GM12865 (cell line): ENCODE measurements at regions not wholly inside any gene's neighbourhood (a gene's known extent, or its start where the extent isn't known, plus 50 kb on each side); places are given as distances from the start of the nearest gene placed in this dataset.
A peak's percentile ranks its signal among the peaks of the same experiment; 100 is the strongest.

Experiments
- DNase-seq: peaks from one replicate; pipeline ENCODE4 v3.0.0; 2010; ENCODE audit warnings: low read depth
- H3K4me3 ChIP-seq: 2 replicates; pipeline ENCODE4 v1.5.1; 2011; ENCODE audit warnings: mild to moderate bottlenecking, low read depth, low read length, control low read depth
- TF ChIP-seq, protein P1 (sequence below): IDR thresholded peaks from 2 replicates; pipeline ENCODE4 v1.5.1; 2011; ENCODE audit warnings: low read length, control low read depth, low read depth, inconsistent platforms; ENCODE audit not compliant: insufficient read depth; ENCODE audit errors: missing control alignments

DNA sequence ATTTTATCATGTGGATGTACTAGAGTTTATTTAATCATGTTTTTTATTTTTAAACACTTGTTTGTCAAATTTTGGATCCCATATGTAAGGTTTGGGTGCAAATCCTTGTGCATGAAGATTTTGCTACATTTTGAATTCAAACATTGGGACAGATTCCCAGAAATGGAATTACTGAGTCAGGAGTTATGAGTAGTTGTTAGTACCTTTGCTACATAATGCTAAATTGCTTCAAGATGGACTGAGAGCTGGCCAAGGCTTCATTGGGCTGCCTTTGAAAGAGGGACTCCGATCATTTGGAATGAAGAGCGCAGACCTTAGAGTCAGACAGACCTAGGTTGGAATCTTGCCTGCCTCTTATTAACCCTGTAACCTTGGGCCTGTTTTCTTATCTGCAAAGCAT, 154.9 kb upstream of the PWP1 start:
- DNase-seq = no peak
- H3K4me3 ChIP-seq = no peak overlapping the region
- TF ChIP-seq, protein P1, sequence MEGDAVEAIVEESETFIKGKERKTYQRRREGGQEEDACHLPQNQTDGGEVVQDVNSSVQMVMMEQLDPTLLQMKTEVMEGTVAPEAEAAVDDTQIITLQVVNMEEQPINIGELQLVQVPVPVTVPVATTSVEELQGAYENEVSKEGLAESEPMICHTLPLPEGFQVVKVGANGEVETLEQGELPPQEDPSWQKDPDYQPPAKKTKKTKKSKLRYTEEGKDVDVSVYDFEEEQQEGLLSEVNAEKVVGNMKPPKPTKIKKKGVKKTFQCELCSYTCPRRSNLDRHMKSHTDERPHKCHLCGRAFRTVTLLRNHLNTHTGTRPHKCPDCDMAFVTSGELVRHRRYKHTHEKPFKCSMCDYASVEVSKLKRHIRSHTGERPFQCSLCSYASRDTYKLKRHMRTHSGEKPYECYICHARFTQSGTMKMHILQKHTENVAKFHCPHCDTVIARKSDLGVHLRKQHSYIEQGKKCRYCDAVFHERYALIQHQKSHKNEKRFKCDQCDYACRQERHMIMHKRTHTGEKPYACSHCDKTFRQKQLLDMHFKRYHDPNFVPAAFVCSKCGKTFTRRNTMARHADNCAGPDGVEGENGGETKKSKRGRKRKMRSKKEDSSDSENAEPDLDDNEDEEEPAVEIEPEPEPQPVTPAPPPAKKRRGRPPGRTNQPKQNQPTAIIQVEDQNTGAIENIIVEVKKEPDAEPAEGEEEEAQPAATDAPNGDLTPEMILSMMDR = no peak

GRCh38 chr12:107533218-107533617, 152.4 kb upstream of the PWP1 start:
- TF ChIP-seq, protein P1 = no peak
- DNase-seq = peak; percentile 40
- no peak overlapping the region for H3K4me3 ChIP-seq

DNA sequence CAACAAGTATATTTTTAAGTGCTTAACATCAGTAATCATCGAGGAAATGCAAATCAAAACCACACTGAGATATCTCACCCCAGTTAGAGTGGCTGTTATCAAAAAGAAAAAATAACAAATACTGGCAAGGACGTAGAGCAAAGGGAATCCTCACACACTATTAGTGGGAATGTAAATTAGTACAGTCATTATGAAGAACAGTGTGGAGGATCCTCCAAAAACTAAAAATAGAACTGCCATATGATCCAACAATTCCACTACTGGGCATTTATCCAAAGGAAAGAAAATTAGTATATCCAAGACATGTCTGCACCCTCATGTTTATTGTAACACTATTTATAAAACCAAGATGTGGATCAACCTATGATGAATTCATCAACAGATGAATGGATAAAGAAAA, 149.0 kb upstream of the PWP1 start:
- no peak for DNase-seq
- no peak overlapping the region for H3K4me3 ChIP-seq
- TF ChIP-seq, protein P1 = no peak

GRCh38 chr12:107537464-107538119, 148.0 kb upstream of the PWP1 start:
- DNase-seq = no peak
- no peak overlapping the region for H3K4me3 ChIP-seq
- TF ChIP-seq, protein P1 = no peak

DNA sequence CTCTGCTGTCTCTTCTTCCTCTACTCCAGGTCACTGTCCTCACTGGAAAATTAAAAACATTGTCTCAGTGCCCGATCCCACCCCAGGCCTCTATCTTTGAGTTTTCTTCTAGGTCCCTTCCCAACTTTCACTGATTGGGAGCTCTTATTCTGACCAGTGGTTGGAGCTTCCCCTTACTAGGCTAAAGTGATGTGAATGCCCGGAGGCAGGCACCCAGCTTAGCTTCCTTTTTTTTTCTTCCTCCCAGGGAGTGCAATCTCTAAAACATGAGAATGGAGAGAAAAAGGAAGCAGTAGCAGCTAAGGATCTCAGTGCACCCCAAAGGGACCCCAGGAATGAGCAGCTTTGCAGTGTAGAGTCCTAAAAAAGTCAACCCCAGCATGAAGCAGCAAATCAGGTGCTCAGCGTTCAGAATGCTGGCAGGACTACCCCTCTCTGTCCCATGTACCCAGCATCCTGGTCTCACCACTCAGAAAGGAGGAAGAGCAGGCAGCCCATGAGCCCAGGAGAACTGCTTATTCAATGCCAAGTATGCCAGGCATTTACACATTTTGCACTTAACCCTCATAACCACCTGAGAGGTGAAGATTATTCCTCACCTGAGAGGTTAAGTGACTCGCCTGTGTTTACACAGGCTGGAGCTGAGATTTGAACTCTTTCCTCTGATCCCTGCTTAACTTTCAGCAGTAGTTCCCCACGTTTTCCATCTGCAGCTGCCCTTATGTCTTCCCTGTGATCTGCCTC, 146.2 kb upstream of the PWP1 start:
- TF ChIP-seq, protein P1 = no peak
- H3K4me3 ChIP-seq = no peak overlapping the region
- no peak for DNase-seq

- DNase-seq = no peak
- H3K4me3 ChIP-seq = no peak overlapping the region
- TF ChIP-seq, protein P1 = no peak
Observed at GRCh38 chr12:107541001-107541705, 144.4 kb upstream of the PWP1 start.

GRCh38 chr12:107543416-107543815, 142.2 kb upstream of the PWP1 start:
- TF ChIP-seq, protein P1 = no peak
- DNase-seq = no peak
- no peak overlapping the region for H3K4me3 ChIP-seq
